D721Med (cell line): ENCODE measurements at regions not wholly inside any gene's neighbourhood (a gene's known extent, or its start where the extent isn't known, plus 50 kb on each side); places are given as distances from the start of the nearest gene placed in this dataset.

Source experiments
- DNase-seq: peaks from one replicate; pipeline ENCODE4 v3.0.0; 2011; ENCODE audit warnings: low spot score; ENCODE audit not compliant: insufficient read length
- FAIRE-seq: peaks from 2 replicates; lab custom pipeline; 2011; peaks lifted over from hg19 to GRCh38; lab: Jason Lieb, UNC
- TF ChIP-seq, protein P1 (sequence below): IDR thresholded peaks from 2 replicates; pipeline ENCODE4 v1.5.1; 2012; ENCODE audit warnings: mild to moderate bottlenecking, control low read depth; ENCODE audit not compliant: insufficient read depth; ENCODE audit errors: missing control alignments

DNA sequence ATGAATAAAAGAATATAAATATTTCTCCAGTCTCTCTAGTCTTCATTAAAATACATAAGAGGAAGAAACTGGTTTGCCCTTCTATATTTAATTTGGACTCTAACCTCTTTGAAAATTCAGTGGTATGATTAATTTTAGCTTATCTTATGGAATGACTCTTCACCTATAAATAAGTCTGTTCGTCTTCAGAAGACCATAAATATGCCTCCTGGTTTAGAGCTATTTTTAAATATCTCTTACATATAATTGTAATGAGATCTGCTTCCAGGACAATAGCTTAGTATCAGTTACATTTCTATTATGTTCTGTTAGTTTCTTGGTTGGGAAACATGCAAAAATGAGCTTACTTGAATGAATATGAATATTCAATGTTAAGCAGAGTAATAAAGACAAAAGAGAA lies 257.5 kb upstream of the HMGA2 start:
- TF ChIP-seq, protein P1, sequence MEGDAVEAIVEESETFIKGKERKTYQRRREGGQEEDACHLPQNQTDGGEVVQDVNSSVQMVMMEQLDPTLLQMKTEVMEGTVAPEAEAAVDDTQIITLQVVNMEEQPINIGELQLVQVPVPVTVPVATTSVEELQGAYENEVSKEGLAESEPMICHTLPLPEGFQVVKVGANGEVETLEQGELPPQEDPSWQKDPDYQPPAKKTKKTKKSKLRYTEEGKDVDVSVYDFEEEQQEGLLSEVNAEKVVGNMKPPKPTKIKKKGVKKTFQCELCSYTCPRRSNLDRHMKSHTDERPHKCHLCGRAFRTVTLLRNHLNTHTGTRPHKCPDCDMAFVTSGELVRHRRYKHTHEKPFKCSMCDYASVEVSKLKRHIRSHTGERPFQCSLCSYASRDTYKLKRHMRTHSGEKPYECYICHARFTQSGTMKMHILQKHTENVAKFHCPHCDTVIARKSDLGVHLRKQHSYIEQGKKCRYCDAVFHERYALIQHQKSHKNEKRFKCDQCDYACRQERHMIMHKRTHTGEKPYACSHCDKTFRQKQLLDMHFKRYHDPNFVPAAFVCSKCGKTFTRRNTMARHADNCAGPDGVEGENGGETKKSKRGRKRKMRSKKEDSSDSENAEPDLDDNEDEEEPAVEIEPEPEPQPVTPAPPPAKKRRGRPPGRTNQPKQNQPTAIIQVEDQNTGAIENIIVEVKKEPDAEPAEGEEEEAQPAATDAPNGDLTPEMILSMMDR: no peak
- FAIRE-seq: no peak
- DNase-seq: no peak

DNA sequence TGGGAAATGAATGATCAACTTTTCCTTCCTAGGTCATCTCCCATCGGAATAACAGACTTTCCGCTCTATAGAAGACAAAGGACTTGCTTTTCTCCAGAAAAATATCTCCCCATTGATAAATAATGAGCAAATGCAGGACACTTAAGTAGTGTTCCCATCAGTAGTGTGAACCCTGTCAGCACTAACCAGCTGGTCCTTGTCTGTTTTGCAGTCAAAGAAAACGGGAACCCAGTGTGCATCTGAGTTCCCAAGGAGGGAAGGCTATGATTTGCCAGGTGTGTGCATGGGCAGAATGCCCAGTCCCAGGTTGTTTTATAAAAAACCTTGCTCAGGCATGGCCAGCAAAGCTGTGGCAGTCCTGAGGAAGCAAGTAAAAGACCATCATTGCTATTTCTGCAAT lies 256.5 kb upstream of the HMGA2 start:
- DNase-seq: no peak

DNA sequence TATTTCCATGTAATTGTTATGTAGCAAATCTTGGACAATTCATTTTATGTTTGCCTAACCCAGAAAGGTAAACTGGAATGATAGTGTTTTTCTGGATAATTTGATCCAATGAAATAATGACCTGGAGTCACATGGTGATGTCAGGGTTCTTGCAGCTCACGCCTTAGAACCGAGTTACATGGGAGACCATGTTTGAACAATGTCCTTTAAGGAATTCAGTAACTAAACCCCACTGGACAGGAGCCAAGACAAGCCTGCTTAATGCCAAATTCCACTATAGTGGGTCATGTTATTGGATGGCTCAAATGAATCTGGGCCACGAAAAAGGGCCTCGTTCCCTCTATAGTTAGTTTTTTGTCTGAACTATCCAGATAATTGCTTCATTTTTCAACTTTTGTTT lies 255.8 kb upstream of the HMGA2 start:
- peak; percentile 51 for FAIRE-seq
- TF ChIP-seq, protein P1: no peak
- DNase-seq: no peak

More for the DNA sequence above, 256.5 kb upstream of the HMGA2 start:
- TF ChIP-seq, protein P1: no peak
- FAIRE-seq: no peak

DNA sequence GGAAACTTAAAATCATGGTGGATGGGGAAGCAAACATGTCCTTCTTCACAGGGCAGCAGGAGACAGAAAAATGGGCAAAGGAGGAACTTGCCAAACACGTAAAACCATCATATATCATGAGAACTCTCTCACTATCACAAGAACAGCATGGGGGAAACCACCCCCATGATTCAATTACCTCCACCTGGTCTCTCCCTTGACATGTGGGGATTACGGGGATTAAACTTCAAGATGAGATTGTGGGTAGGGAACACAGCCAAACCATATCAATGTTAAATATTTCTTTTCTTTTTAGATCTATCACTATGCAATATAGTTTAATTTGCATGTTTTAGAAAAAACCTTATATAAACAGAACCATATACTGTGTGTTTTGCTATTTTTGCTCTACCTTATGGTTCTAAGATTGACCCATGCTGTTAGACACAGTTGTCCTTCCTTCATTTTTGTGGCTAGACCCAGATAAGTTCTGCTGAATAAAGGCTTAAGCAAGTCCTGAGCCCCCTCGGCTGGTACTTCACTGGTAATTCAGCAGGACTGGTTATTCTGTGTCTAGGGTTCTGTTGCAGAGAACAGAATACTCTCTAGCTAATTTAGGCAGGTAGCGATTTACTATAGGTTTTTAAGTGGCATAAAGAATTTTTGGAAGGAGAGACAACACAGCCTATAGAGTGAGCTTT lies 253.7 kb upstream of the HMGA2 start:
- FAIRE-seq (peak; percentile 51), DNase-seq (no peak)
- TF ChIP-seq, protein P1: no peak

DNA sequence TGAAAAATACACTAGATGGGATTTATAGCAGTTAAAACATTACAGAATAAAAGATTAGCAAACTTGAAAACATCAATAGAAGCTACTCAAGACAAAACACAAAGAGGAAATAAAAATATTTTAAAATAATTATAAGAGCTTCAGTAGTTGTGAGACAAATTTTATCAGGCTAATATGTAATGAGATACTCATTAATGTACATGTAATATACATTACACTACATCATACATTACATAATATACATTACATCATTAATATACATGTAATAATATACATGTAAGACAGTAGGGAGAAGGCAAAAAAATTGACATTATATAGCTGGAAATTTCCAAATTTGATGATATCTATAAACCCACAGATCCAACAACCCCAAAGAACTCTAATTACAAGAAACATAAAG lies 249.4 kb upstream of the HMGA2 start:
- FAIRE-seq: no peak
- TF ChIP-seq, protein P1: no peak
- DNase-seq: no peak

DNA sequence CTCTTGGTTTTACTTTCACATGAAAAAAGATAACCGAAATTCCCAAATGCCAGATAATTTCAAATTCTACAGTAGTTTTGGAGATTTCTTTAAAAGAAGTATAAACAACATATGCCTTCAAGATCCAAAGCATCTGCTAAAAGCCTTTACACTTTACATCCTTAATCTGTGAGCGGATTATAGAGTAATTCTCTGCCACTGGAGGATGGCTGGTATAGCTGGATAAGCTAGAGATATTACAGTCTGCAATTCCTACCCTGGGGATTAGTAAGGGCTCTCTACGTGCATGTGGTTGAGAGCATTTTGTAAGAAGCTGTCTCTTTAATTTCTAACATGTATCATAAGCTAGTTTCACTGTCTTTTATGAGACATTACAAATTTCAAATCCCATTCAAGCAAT lies 240.3 kb upstream of the HMGA2 start:
- FAIRE-seq: peak; percentile 96
- no peak for DNase-seq
- TF ChIP-seq, protein P1: no peak
